IPS-15b (cell line): ENCODE measurements at regions not wholly inside any gene's neighbourhood (a gene's known extent, or its start where the extent isn't known, plus 50 kb on each side); places are given as distances from the start of the nearest gene placed in this dataset.

ENCODE experiments used
- H3K27me3 ChIP-seq: one replicate; pipeline ENCODE4 v1.6.1; 2013; ENCODE audit warnings: low read length; ENCODE audit not compliant: control insufficient read depth, insufficient read depth
- H3K36me3 ChIP-seq: one replicate; pipeline ENCODE4 v1.6.1; 2013; ENCODE audit warnings: low read length; ENCODE audit not compliant: control insufficient read depth, insufficient read depth
- H3K4me1 ChIP-seq: one replicate; pipeline ENCODE4 v1.6.1; 2013; ENCODE audit warnings: mild to moderate bottlenecking, low read length; ENCODE audit not compliant: control insufficient read depth, insufficient read depth
- H3K4me3 ChIP-seq: one replicate; pipeline ENCODE4 v1.5.1; 2013; ENCODE audit warnings: low read depth, low read length
- H3K9ac ChIP-seq: one replicate; pipeline ENCODE4 v1.6.1; 2013; ENCODE audit warnings: low read depth, mild to moderate bottlenecking, low read length
- H3K9me3 ChIP-seq: one replicate; pipeline ENCODE4 v1.6.1; 2013; ENCODE audit warnings: mild to moderate bottlenecking, low read length; ENCODE audit not compliant: control insufficient read depth, insufficient read depth

DNA sequence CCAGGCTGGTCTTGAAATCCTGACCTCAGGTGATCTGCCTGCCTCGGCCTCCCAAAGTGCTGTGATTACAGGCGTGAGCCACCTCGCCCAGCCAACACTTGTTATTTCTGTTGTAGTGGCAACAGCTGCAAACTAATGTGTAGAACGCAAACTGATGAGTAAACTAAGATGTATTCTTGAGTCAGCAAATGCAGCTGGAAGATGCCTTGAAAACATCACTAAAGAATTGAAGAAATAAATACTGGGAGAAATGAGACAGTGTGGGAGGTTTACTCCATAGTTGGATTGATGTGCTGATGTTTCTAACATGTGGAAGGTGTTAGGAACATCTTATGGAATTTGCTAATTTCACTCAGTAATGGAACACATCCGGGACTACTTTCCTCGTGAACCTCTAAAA, 61.3 kb upstream of the KCNE2 start:
- H3K4me1 ChIP-seq = no peaks in the 10 kb centered on the region

DNA sequence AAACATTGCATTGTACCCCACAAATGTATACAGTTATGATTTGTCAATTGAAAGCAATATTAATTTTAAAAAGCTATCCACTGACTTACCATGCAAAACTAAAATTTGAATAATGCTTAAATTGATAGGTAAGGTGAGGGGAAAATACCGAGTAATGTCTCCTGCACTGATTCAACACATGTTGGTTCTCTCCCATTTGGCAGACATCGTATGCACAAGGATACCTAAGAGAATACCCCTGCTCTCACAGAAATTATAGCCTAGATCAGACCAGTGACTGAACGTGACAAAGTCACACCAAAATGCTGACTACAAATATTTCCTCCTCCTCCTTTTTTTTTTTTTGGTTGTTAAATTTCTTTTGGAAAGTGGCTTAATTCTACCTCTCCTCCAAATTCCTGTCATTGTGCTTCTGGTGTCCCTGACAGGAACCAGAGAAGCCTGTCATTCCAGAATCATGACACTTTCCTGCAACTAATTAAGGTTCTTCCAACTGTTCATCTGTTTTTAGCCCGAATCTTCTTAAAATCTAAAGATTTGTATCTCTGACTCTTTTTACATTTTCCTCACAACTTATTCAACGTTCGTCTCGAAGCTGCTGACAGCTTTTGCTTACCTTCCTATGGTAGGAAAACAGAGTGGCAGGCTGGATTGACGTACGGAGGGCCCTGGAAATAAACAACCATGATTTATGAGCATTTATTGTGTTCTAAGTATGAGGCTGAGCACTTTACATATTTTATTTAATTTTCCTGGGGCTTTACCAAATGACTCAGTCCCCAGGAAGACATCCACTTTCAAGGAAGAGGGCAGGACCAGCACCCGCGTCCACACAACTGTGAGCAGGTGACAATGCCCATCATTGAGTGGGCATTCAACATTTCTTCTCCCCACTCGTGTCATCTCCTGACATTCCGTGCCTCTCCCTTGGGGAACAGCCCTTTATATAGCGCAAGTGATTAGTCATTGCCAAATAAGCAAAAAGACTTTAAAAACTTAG, 57.9 kb upstream of the KCNE2 start:
- H3K9me3 ChIP-seq = no peaks in the 10 kb centered on the region
- no peaks in the 10 kb centered on the region for H3K36me3 ChIP-seq
- H3K4me1 ChIP-seq = no peaks in the 10 kb centered on the region
- no peaks in the 10 kb centered on the region for H3K27me3 ChIP-seq
- H3K9ac ChIP-seq = no peak overlapping the region
- no peak overlapping the region for H3K4me3 ChIP-seq

More for the DNA sequence above, 61.3 kb upstream of the KCNE2 start:
- Histone ChIP-seq H3K4me3 (no peak overlapping the region), H3K36me3 (no peaks in the 10 kb centered on the region), H3K27me3 (no peaks in the 10 kb centered on the region), H3K9ac (no peak overlapping the region), H3K9me3 (no peaks in the 10 kb centered on the region)

GRCh38 chr21:34307991-34308532, 55.7 kb upstream of the KCNE2 start:
- no peaks in the 10 kb centered on the region for H3K9me3 ChIP-seq
- H3K27me3 ChIP-seq = no peaks in the 10 kb centered on the region
- no peaks in the 10 kb centered on the region for H3K4me1 ChIP-seq
- no peaks in the 10 kb centered on the region for H3K36me3 ChIP-seq
- H3K4me3 ChIP-seq = no peak overlapping the region
- H3K9ac ChIP-seq = no peak overlapping the region

DNA sequence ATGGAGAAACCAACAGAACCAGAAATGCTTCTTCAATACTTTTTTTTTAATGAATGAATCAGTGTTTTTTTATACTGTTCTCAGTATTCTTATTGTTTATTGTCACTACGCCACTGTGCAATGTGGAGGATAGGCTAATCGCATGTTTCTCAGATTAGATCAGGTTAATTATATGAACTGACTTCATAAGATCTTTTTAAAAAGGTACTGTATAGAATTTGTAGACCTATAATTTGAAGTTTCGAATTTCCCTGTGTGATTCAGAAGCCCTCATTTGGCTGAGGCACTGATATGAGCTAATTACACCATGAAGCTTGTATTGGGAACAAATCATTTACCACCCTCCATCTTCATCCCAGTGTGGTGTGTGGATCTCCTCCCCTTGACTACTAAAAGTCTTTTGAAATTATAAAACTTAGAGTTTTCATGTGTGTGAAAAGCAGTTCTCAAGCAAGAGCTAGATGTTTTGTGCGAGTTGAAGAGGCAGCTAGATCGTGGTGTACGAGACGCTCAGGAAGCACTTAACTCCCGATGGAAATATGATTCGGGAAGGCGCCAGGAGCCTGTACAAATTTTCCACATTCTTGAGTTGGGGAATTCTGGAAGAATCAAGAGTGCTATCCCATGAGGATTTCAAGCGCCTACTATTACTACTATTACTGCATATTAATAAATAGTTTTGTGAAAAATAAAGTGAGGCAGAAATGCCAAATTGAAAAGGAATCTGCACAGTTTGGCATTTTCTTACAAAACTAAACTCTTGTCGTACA, 52.1 kb upstream of the KCNE2 start:
- H3K36me3 ChIP-seq = no peaks in the 10 kb centered on the region
- no peak overlapping the region for H3K4me3 ChIP-seq
- no peak overlapping the region for H3K9ac ChIP-seq
- no peaks in the 10 kb centered on the region for H3K9me3 ChIP-seq
- no peaks in the 10 kb centered on the region for H3K27me3 ChIP-seq
- H3K4me1 ChIP-seq = no peaks in the 10 kb centered on the region

GRCh38 chr21:34313116-34313515, 50.7 kb upstream of the KCNE2 start:
- Histone ChIP-seq H3K4me3 (no peak overlapping the region), H3K27me3 (no peaks in the 10 kb centered on the region), H3K36me3 (no peaks in the 10 kb centered on the region), H3K9ac (no peak overlapping the region), H3K4me1 (no peaks in the 10 kb centered on the region), H3K9me3 (no peaks in the 10 kb centered on the region)
